HG03159 (cell line): ENCODE measurements at regions not wholly inside any gene's neighbourhood (a gene's known extent, or its start where the extent isn't known, plus 50 kb on each side); places are given as distances from the start of the nearest gene placed in this dataset.

Source experiments
- ATAC-seq: cut with Tn5 transposase; IDR thresholded peaks from one replicate; pipeline ENCODE4 v1.9.1; 2021; ENCODE audit warnings: mild to moderate bottlenecking, moderate library complexity; ENCODE audit not compliant: unreplicated experiment

- no peak for ATAC-seq
Observed at GRCh38 chr13:80237646-80238045, 103.3 kb downstream of the SPRY2 start.

- no peak for ATAC-seq
Observed at GRCh38 chr13:80235967-80236302, 105.0 kb downstream of the SPRY2 start.

GRCh38 chr13:80235166-80235966 is 105.6 kb downstream of the SPRY2 start:
- peak; percentile 87 for ATAC-seq

GRCh38 chr13:80227645-80228044 is 113.3 kb downstream of the SPRY2 start:
- ATAC-seq = no peak

GRCh38 chr13:80226645-80227044 is 114.3 kb downstream of the SPRY2 start:
- ATAC-seq = no peak

GRCh38 chr13:80224468-80224867 is 116.5 kb downstream of the SPRY2 start:
- no peak for ATAC-seq

GRCh38 chr13:80217614-80218456 is 123.1 kb downstream of the SPRY2 start:
- no peak for ATAC-seq

GRCh38 chr13:80215368-80215767 is 125.6 kb downstream of the SPRY2 start:
- ATAC-seq = no peak

GRCh38 chr13:80214521-80214991 is 126.4 kb downstream of the SPRY2 start:
- ATAC-seq = no peak

- ATAC-seq = no peak
Observed at GRCh38 chr13:80214050-80214449, 126.9 kb downstream of the SPRY2 start.

GRCh38 chr13:80213201-80213600 is 127.7 kb downstream of the SPRY2 start:
- ATAC-seq = no peak

GRCh38 chr13:80211566-80211965 is 129.4 kb downstream of the SPRY2 start:
- no peak for ATAC-seq

- no peak for ATAC-seq
Observed at GRCh38 chr13:80204642-80205041, 136.3 kb downstream of the SPRY2 start.

- ATAC-seq = no peak
Observed at GRCh38 chr13:80203496-80203895, 137.4 kb downstream of the SPRY2 start.

GRCh38 chr13:80201694-80202468 is 139.0 kb downstream of the SPRY2 start:
- ATAC-seq = no peak

- no peak for ATAC-seq
Observed at GRCh38 chr13:80199585-80200292, 141.2 kb downstream of the SPRY2 start.

- no peak for ATAC-seq
Observed at GRCh38 chr13:80199067-80199466, 141.9 kb downstream of the SPRY2 start.

- ATAC-seq = no peak
Observed at GRCh38 chr13:80196756-80197155, 144.2 kb downstream of the SPRY2 start.

- no peak for ATAC-seq
Observed at GRCh38 chr13:80195649-80196048, 145.3 kb downstream of the SPRY2 start.

- no peak for ATAC-seq
Observed at GRCh38 chr13:80189889-80190597, 150.9 kb downstream of the SPRY2 start.
